ENCODE measurements at regions not wholly inside any gene's neighbourhood (a gene's known extent, or its start where the extent isn't known, plus 50 kb on each side); places are given as distances from the start of the nearest gene placed in this dataset.

DNA sequence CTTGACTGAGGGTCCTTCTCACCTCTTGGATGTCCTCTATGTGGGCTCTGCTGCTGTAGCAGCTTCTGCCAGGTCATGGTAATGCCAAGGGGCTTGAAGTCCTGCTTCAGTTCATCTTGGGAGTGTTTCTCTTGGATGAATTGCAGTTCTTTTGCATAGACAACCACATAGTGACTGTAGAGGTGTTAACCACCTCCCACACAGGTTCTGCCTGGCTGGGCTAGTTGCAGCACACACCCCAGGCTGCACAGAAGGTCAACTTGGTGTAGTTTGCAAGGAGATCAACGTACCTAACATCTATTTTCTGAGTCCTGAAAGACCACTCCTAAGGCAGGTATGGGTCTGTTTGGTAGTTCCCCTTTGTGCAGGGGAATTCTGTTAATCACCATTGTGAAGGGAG lies 108.1 kb downstream of the ADCYAP1 start:
- TF ChIP-seq, protein P1, sequence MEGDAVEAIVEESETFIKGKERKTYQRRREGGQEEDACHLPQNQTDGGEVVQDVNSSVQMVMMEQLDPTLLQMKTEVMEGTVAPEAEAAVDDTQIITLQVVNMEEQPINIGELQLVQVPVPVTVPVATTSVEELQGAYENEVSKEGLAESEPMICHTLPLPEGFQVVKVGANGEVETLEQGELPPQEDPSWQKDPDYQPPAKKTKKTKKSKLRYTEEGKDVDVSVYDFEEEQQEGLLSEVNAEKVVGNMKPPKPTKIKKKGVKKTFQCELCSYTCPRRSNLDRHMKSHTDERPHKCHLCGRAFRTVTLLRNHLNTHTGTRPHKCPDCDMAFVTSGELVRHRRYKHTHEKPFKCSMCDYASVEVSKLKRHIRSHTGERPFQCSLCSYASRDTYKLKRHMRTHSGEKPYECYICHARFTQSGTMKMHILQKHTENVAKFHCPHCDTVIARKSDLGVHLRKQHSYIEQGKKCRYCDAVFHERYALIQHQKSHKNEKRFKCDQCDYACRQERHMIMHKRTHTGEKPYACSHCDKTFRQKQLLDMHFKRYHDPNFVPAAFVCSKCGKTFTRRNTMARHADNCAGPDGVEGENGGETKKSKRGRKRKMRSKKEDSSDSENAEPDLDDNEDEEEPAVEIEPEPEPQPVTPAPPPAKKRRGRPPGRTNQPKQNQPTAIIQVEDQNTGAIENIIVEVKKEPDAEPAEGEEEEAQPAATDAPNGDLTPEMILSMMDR (IDR thresholded peaks at IDR 0.05) = no peak

- TF ChIP-seq, protein P1 (IDR thresholded peaks at IDR 0.05) = no peak
These were observed 109.3 kb downstream of the ADCYAP1 start for GRCh38 chr18:1013951-1014350.

GRCh38 chr18:1014509-1014908 lies 109.8 kb downstream of the ADCYAP1 start:
- TF ChIP-seq, protein P1 (IDR thresholded peaks at IDR 0.05) = no peak

DNA sequence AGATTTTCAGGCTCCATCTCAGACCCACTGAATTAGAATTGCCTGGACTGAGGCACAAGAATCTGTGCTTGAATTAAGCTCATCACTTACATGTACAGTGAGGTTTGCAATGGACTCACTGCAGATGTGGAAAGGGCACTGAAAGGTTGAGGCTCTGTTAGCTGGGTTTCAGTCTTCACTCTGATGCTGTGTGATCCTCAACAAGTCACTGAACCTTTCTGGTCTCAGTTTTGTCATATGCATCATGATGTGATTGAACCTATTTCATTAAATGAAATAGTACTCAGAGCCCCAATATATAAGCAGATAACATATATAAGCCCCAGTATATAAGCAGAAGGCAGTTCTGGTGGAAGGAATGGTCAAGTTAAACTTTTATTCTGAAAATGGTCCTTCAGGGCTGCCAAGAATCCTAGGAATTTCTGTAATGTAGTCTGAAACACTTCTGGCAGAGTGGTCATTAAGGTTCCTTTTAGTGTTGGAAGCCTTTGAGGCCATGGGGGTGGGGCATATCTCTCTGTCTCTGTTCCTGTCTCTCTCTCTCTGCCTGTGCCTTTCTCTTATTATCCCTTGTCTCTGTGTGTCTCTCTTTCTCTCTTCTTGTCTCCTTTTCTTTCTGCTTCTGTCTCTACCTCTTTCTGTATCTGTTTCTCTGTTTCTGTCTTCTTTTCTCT lies 110.4 kb downstream of the ADCYAP1 start:
- TF ChIP-seq, protein P1 (IDR thresholded peaks at IDR 0.05) = no peak

GRCh38 chr18:1015777-1016176 lies 111.1 kb downstream of the ADCYAP1 start:
- TF ChIP-seq, protein P1 (IDR thresholded peaks at IDR 0.05) = no peak

DNA sequence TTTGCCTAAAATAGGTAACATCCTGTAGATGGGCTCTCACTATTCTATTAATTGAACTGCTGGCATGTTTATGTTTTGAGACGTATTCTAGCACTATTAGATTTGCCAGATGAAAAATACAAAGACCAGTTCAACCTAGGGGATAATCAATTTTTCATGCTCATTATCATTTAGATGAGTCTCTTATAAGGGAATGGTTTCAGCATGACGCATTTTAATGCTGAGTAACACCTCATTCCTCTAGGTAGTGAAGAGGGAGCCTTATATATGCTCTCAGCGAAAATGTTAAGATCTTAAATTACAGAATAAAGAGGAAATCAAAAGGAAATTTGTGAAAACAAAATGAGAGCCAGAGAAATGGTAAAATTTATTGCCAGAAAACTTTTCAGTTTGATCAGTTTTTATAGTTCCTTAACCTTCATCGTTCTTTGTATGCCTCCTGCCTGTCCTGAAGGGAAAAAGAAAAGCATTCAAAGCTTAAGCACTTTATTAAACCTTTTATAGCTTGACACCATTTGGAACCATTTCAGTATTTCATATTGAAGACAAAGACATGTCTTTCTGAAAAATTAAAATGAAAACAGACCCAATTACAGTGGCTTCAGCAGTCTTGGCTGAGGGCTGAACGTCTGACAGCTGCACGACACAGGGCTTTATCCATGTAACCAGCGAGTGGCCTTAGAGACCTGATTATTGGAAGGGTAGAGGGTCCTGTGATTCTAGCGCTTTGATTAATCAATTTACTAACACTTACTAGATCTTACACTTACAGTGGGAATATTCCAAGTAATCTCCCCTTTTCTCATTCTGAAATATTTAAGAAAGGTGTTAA lies 112.8 kb downstream of the ADCYAP1 start:
- TF ChIP-seq, protein P1 (IDR thresholded peaks at IDR 0.05) = no peak

GRCh38 chr18:1018181-1018681 lies 113.6 kb downstream of the ADCYAP1 start:
- TF ChIP-seq, protein P1 (IDR thresholded peaks at IDR 0.05) = no peak

Measured in LNCAP (cell line).